Fibroblast of the aortic adventitia (primary cell): ENCODE measurements at regions not wholly inside any gene's neighbourhood (a gene's known extent, or its start where the extent isn't known, plus 50 kb on each side); places are given as distances from the start of the nearest gene placed in this dataset.

Experiments
- DNase-seq: peaks from one replicate; pipeline ENCODE4 v3.0.0-alpha.2; 2010; ENCODE audit warnings: low read depth
- H3K4me3 ChIP-seq: 2 replicates; pipeline ENCODE4 v1.5.1; 2011; ENCODE audit warnings: low read depth, mild to moderate bottlenecking, control low read depth, low read length, moderate library complexity
- TF ChIP-seq, protein P1 (sequence below): IDR thresholded peaks from 2 replicates; pipeline ENCODE4 v1.5.1; 2011; ENCODE audit warnings: mild to moderate bottlenecking, low read length, control low read depth, inconsistent platforms; ENCODE audit not compliant: insufficient read depth

DNA sequence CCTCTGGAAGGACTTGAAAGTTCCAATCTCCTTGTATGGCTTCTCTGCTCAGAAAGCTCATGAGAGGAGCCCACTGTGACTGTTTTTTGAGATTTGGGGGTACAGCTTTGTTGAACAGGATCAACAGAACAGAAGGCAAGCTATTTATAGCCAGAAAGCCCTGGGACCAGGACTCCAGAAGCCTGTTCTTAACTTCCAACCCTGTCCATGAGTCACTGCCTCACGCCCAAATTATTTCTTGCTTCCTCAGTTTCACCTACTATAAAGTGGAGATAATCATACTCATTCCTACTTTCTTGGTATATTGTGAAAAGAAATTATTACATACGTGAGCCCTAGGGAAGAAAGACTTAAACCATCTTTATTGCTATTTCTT is 100.9 kb upstream of the MARCKS start:
- H3K4me3 ChIP-seq = no peak overlapping the region
- no peak for DNase-seq
- TF ChIP-seq, protein P1, sequence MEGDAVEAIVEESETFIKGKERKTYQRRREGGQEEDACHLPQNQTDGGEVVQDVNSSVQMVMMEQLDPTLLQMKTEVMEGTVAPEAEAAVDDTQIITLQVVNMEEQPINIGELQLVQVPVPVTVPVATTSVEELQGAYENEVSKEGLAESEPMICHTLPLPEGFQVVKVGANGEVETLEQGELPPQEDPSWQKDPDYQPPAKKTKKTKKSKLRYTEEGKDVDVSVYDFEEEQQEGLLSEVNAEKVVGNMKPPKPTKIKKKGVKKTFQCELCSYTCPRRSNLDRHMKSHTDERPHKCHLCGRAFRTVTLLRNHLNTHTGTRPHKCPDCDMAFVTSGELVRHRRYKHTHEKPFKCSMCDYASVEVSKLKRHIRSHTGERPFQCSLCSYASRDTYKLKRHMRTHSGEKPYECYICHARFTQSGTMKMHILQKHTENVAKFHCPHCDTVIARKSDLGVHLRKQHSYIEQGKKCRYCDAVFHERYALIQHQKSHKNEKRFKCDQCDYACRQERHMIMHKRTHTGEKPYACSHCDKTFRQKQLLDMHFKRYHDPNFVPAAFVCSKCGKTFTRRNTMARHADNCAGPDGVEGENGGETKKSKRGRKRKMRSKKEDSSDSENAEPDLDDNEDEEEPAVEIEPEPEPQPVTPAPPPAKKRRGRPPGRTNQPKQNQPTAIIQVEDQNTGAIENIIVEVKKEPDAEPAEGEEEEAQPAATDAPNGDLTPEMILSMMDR = no peak

DNA sequence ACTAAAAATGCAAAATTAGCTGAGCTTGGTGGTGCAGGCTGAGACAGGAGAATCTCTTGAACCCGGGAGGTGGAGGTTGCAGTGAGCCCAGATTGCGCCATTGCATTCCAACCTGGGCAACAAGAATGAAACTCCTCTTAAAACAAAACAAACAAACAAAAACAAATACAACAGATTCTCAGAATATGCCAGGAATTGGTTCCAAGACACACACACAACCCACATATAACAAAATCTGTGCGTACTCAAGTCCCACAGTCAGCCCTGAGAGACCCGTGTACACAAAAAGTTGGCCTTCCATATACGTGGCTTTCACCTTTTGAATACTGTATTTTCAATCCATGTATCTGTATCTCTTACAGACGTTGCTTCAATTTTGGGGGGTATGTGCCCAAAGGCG is 98.9 kb upstream of the MARCKS start:
- no peak for DNase-seq
- no peak overlapping the region for H3K4me3 ChIP-seq
- TF ChIP-seq, protein P1 = no peak

DNA sequence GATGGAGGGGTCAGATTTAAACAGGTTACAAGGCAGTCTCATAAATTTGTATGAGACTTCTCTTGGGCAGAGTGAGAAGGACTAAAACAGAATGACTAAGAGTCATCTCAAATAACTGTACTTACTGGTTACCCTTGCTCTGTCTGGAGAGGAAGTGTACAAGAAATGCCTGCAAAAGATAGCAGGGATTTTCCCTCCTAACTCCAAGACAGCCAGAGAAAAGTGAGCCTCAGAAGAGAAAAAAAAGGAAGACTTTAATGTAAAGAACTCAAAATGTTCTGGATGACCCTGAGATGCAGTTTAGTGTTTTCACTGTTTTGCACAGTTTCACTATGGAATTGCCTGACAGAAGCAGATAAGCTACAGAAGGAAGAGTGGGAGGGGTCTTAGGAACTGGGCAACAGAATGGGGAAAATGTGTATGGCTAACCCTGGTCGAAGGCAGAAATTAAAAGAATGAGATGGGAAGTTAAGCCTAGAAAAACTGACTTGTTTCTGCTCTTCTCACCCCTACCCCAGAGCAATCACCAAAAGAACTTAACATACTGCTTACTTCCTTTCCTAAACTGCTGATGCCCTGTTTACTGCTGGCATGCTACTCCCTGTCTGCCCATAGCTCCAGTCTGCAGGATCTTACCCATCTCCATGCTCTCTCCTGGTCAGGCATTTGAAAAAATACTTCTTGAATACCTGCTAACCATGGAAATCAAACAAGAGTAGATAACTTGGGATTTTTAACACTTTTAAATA is 98.1 kb upstream of the MARCKS start:
- DNase-seq = peak; percentile 12

DNA sequence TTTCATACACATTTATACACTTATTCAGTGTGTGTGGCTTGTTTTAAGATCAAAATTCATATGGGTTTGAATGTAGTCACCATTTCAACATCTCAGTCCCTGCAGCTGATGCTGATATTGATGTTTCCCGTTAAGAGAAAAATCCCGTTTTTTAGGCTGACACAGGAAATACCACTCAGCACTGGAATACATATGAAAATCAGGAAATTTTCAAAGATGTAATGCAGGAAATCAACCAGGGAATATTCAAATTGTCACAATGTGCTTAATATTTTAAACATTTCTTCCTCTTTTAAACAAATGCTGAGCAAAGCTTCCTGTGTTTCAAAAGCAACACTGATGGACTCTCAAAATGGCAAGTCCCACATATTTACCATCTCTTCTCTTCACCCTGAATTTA is 94.5 kb upstream of the MARCKS start:
- DNase-seq = no peak
- TF ChIP-seq, protein P1 = no peak
- H3K4me3 ChIP-seq = no peak overlapping the region

More for the DNA sequence above, 98.1 kb upstream of the MARCKS start:
- no peak overlapping the region for H3K4me3 ChIP-seq
- TF ChIP-seq, protein P1 = no peak

- TF ChIP-seq, protein P1 = no peak
- no peak overlapping the region for H3K4me3 ChIP-seq
- DNase-seq = peak; percentile 9
Observed at GRCh38 chr6:113763311-113763766, 93.8 kb upstream of the MARCKS start.

GRCh38 chr6:113763876-113764275 is 93.3 kb upstream of the MARCKS start:
- TF ChIP-seq, protein P1 = no peak
- H3K4me3 ChIP-seq = no peak overlapping the region
- DNase-seq = peak; percentile 60

DNA sequence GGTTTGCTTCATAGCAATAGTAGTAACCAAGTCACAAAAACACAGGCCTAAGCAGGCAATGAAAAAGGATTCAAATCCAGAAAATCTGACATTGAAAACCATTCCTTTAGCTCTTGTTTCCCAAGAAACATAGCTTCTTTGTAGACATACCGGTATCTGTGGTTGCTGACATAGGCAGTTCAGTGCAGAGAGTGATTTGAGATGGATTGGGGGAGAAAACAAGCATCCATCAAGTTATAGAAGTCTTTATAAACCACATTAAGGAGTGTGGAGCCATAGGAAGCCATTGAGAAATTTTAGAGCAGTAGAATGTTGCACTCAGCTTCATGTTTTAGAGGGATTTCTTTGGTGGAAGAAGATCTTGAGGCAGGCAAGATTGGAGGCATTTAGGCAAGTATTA is 91.2 kb upstream of the MARCKS start:
- no peak for DNase-seq
- TF ChIP-seq, protein P1 = no peak
- no peak overlapping the region for H3K4me3 ChIP-seq
